ENCODE measurements at regions not wholly inside any gene's neighbourhood (a gene's known extent, or its start where the extent isn't known, plus 50 kb on each side); places are given as distances from the start of the nearest gene placed in this dataset.

- Histone ChIP-seq H3K4me1 (no peaks in the 10 kb centered on the region), H3K9me3 (no peaks in the 10 kb centered on the region), H3K36me3 (ENCODE audit: insufficient read depth in 1 of 2, low read depth in 1 of 2) (no peaks in the 10 kb centered on the region), H3K27me3 (ENCODE audit: insufficient read depth in 3 of 3, low read length in 2 of 3) (no peaks in the 10 kb centered on the region), H3K27ac (no peak overlapping the region), H3K4me3 (no peak overlapping the region)
- intact Hi-C loops (cut with DNase I), result no loop called here
- 73 to 76% (median 74%) methylated on average over 12 of the region's 12 CpGs for WGBS, 3 donors
- no peak for TF ChIP-seq CTCF (IDR thresholded peaks at IDR 0.05)
- ATAC-seq (no peak), DNase-seq (no peak)
Observed at GRCh38 chr4:44071959-44072955, 376.4 kb downstream of the KCTD8 start.

- intact Hi-C loops (cut with DNase I), result no loop called here
- H3K9me3 ChIP-seq, result no peaks in the 10 kb centered on the region
- TF ChIP-seq CTCF (IDR thresholded peaks at IDR 0.05), result no peak
- H3K4me3 ChIP-seq, result no peak overlapping the region
- H3K36me3 ChIP-seq (ENCODE audit: insufficient read depth in 1 of 2, low read depth in 1 of 2), result no peaks in the 10 kb centered on the region
- H3K27me3 ChIP-seq (ENCODE audit: insufficient read depth in 3 of 3, low read length in 2 of 3), result no peaks in the 10 kb centered on the region
- H3K4me1 ChIP-seq, result no peaks in the 10 kb centered on the region
- DNase-seq, result no peak
- H3K27ac ChIP-seq, result no peak overlapping the region
- no peak for ATAC-seq
Observed at GRCh38 chr4:44086753-44087152, 361.9 kb downstream of the KCTD8 start.

- Histone ChIP-seq H3K27me3 (ENCODE audit: insufficient read depth in 3 of 3, low read length in 2 of 3) (no peaks in the 10 kb centered on the region), H3K4me1 (no peaks in the 10 kb centered on the region), H3K4me3 (no peak overlapping the region), H3K9me3 (no peaks in the 10 kb centered on the region), H3K36me3 (ENCODE audit: insufficient read depth in 1 of 2, low read depth in 1 of 2) (no peaks in the 10 kb centered on the region), H3K27ac (no peak overlapping the region)
- no peak for DNase-seq
- intact Hi-C loops (cut with DNase I), result no loop called here
- no peak for TF ChIP-seq CTCF (IDR thresholded peaks at IDR 0.05)
- no peak for ATAC-seq
Observed at GRCh38 chr4:44093390-44093789, 355.2 kb downstream of the KCTD8 start.

- DNase-seq (no peak), ATAC-seq (no peak)
- 81 to 85% (median 83%) methylated on average over 7 of the region's 7 CpGs for WGBS, 3 donors
- Histone ChIP-seq H3K36me3 (ENCODE audit: insufficient read depth in 1 of 2, low read depth in 1 of 2) (no peaks in the 10 kb centered on the region), H3K27me3 (ENCODE audit: insufficient read depth in 3 of 3, low read length in 2 of 3) (no peaks in the 10 kb centered on the region), H3K4me3 (no peak overlapping the region), H3K27ac (no peak overlapping the region), H3K9me3 (no peaks in the 10 kb centered on the region), H3K4me1 (no peaks in the 10 kb centered on the region)
- intact Hi-C loops (cut with DNase I), result no loop called here
- TF ChIP-seq CTCF (IDR thresholded peaks at IDR 0.05), result no peak
Observed at GRCh38 chr4:44098973-44099372, 349.6 kb downstream of the KCTD8 start.

- Histone ChIP-seq H3K27ac (no peak overlapping the region), H3K36me3 (ENCODE audit: insufficient read depth in 1 of 2, low read depth in 1 of 2) (no peaks in the 10 kb centered on the region), H3K4me3 (no peak overlapping the region), H3K4me1 (no peaks in the 10 kb centered on the region), H3K27me3 (ENCODE audit: insufficient read depth in 3 of 3, low read length in 2 of 3) (no peaks in the 10 kb centered on the region), H3K9me3 (no peaks in the 10 kb centered on the region)
- DNase-seq (no peak), ATAC-seq (no peak)
- WGBS, 3 donors, result 75 to 83% (median 79%) methylated on average over 6 of the region's 6 CpGs
- TF ChIP-seq CTCF (IDR thresholded peaks at IDR 0.05), result no peak
- intact Hi-C loops (cut with DNase I), result no loop called here
Observed at GRCh38 chr4:44100456-44100855, 348.2 kb downstream of the KCTD8 start.
